ENCODE measurements at regions not wholly inside any gene's neighbourhood (a gene's known extent, or its start where the extent isn't known, plus 50 kb on each side); places are given as distances from the start of the nearest gene placed in this dataset.

GRCh38 chr1:195376190-195376589 is 1232.0 kb downstream of the KCNT2 start:
- DNase-seq (ENCODE audit: low spot score): no peak

GRCh38 chr1:195373856-195374255 is 1234.4 kb downstream of the KCNT2 start:
- no peak for DNase-seq (ENCODE audit: low spot score)

GRCh38 chr1:195345149-195345548 is 1263.1 kb downstream of the KCNT2 start:
- DNase-seq (ENCODE audit: low spot score): no peak

GRCh38 chr1:195337646-195338045 is 1270.6 kb downstream of the KCNT2 start:
- DNase-seq (ENCODE audit: low spot score): no peak

GRCh38 chr1:195336812-195337211 is 1271.4 kb downstream of the KCNT2 start:
- no peak for DNase-seq (ENCODE audit: low spot score)

GRCh38 chr1:195335541-195335940 is 1272.7 kb downstream of the KCNT2 start:
- no peak for DNase-seq (ENCODE audit: low spot score)

GRCh38 chr1:195332102-195332501 is 1276.1 kb downstream of the KCNT2 start:
- no peak for DNase-seq (ENCODE audit: low spot score)

- DNase-seq (ENCODE audit: low spot score): no peak
Measured at GRCh38 chr1:195328681-195329080, 1279.6 kb downstream of the KCNT2 start.

GRCh38 chr1:195328102-195328501 is 1280.1 kb downstream of the KCNT2 start:
- no peak for DNase-seq (ENCODE audit: low spot score)

- DNase-seq (ENCODE audit: low spot score): no peak
Measured at GRCh38 chr1:195327361-195327760, 1280.9 kb downstream of the KCNT2 start.

- DNase-seq (ENCODE audit: low spot score): no peak
Measured at GRCh38 chr1:195326325-195326724, 1281.9 kb downstream of the KCNT2 start.

GRCh38 chr1:195325181-195325580 is 1283.1 kb downstream of the KCNT2 start:
- no peak for DNase-seq (ENCODE audit: low spot score)

- DNase-seq (ENCODE audit: low spot score): no peak
Measured at GRCh38 chr1:195306281-195306680, 1302.0 kb downstream of the KCNT2 start.

GRCh38 chr1:195294911-195295310 is 1313.3 kb downstream of the KCNT2 start:
- no peak for DNase-seq (ENCODE audit: low spot score)

- no peak for DNase-seq (ENCODE audit: low spot score)
Measured at GRCh38 chr1:195278644-195279043, 1329.6 kb downstream of the KCNT2 start.

GRCh38 chr1:195275710-195276109 is 1332.5 kb downstream of the KCNT2 start:
- no peak for DNase-seq (ENCODE audit: low spot score)

- DNase-seq (ENCODE audit: low spot score): no peak
Measured at GRCh38 chr1:195251900-195252299, 1356.3 kb downstream of the KCNT2 start.

GRCh38 chr1:195243492-195243891 is 1364.7 kb downstream of the KCNT2 start:
- DNase-seq (ENCODE audit: low spot score): no peak

- DNase-seq (ENCODE audit: low spot score): no peak
Measured at GRCh38 chr1:195241066-195241465, 1367.2 kb downstream of the KCNT2 start.

- no peak for DNase-seq (ENCODE audit: low spot score)
Measured at GRCh38 chr1:195238313-195238712, 1369.9 kb downstream of the KCNT2 start.

- no peak for DNase-seq (ENCODE audit: low spot score)
Measured at GRCh38 chr1:195236991-195237889, 1371.0 kb downstream of the KCNT2 start.

- DNase-seq (ENCODE audit: low spot score): no peak
Measured at GRCh38 chr1:195218428-195219212, 1389.6 kb downstream of the KCNT2 start.

- DNase-seq (ENCODE audit: low spot score): no peak
Measured at GRCh38 chr1:195202241-195202640, 1406.0 kb downstream of the KCNT2 start.
